Hepatocyte (in vitro differentiated cells): ENCODE measurements at regions not wholly inside any gene's neighbourhood (a gene's known extent, or its start where the extent isn't known, plus 50 kb on each side); places are given as distances from the start of the nearest gene placed in this dataset.
"Not testable (repeated sequence)": the region's sequence is repeated elsewhere in the genome, so short reads cannot be mapped to it uniquely, and the experiment has no call there.

Source experiments
- CTCF ChIP-seq: fragments of 200-600 bp; sonication (generic); IDR thresholded peaks from 2 replicates; pipeline ENCODE4 v1.5.1; 2016; ENCODE audit warnings: antibody characterized with exemption, mild to moderate bottlenecking; ENCODE audit not compliant: poor library complexity
- EZH2 ChIP-seq: fragments of 200-600 bp; sonication (generic); IDR thresholded peaks from 2 replicates; pipeline ENCODE4 v1.6.1; 2016; ENCODE audit warnings: antibody characterized with exemption, mild to moderate bottlenecking, borderline replicate concordance

GRCh38 chr9:63899637-63900190 is 1385.3 kb downstream of the FOXD4L5 start:
- not testable (repeated sequence) for TF ChIP-seq CTCF, EZH2
